Common myeloid progenitor, CD34-positive (primary cell): ENCODE measurements at regions not wholly inside any gene's neighbourhood (a gene's known extent, or its start where the extent isn't known, plus 50 kb on each side); places are given as distances from the start of the nearest gene placed in this dataset.

ENCODE experiments used
- CTCF ChIA-PET: fragments of 350-600 bp; sonication (Branson Sonifier 250); formaldehyde crosslinking; loops from one replicate; lab custom pipeline; 2021; ENCODE audit warnings: antibody characterized with exemption; lab: Charles Lee
- POLR2A ChIA-PET: fragments of 350-600 bp; sonication (Branson Sonifier 250); formaldehyde crosslinking; loops from one replicate; lab custom pipeline; 2021; ENCODE audit warnings: antibody characterized with exemption; lab: Charles Lee
- DNase-seq, 3 donors: peaks; one replicate each; pipeline versions ENCODE4 v3.0.0 to v3.0.0-alpha.2; 2013
- H3K27ac ChIP-seq, 2 experiments: 1 replicate in 1 of 2; 2 replicates in 1 of 2; pipeline ENCODE4 v1.7.0; 2013; ENCODE audit warnings: inconsistent platforms in 2 of 2, low read length in 2 of 2, mild to moderate bottlenecking in 2 of 2, low read depth in 1 of 2, moderate library complexity in 1 of 2; ENCODE audit not compliant: severe bottlenecking in 2 of 2, insufficient read depth in 1 of 2, poor library complexity in 1 of 2
- H3K27me3 ChIP-seq, 5 experiments: replicated peaks in 2 of 5; 1 replicate in 3 of 5; 2 replicates in 2 of 5; pipeline versions ENCODE4 v1.6.1 to v1.7.0; 2013; ENCODE audit warnings: low read length in 4 of 5, mild to moderate bottlenecking in 2 of 5, moderate library complexity in 2 of 5, inconsistent platforms in 1 of 5; ENCODE audit not compliant: insufficient read depth in 5 of 5, control insufficient read depth in 4 of 5
- H3K36me3 ChIP-seq, 4 experiments: 1 replicate in 2 of 4; 2 replicates in 2 of 4; pipeline versions ENCODE4 v1.6.1 to v1.7.0; 2013; ENCODE audit warnings: low read length in 3 of 4, control low read depth in 1 of 4, mild to moderate bottlenecking in 1 of 4; ENCODE audit not compliant: control insufficient read depth in 4 of 4, insufficient read depth in 4 of 4
- H3K4me1 ChIP-seq, 4 experiments: 1 replicate in 3 of 4; 2 replicates in 1 of 4; pipeline versions ENCODE4 v1.6.1 to v1.7.1; 2013; ENCODE audit warnings: low read length in 3 of 4, mild to moderate bottlenecking in 3 of 4, control low read depth in 1 of 4, inconsistent platforms in 1 of 4, moderate library complexity in 1 of 4; ENCODE audit not compliant: control insufficient read depth in 4 of 4, insufficient read depth in 4 of 4; ENCODE audit errors: control extremely low read depth in 1 of 4
- H3K4me3 ChIP-seq, 7 experiments: 1 replicate in 4 of 7; 2 replicates in 3 of 7; pipeline versions ENCODE4 v1.5.1 to v1.7.0; 2013; ENCODE audit warnings: mild to moderate bottlenecking in 7 of 7, low read length in 6 of 7, moderate library complexity in 6 of 7, inconsistent platforms in 2 of 7, low read depth in 2 of 7, control low read depth in 1 of 7; ENCODE audit not compliant: insufficient read depth in 4 of 7, control insufficient read depth in 1 of 7; ENCODE audit errors: extremely low read depth in 1 of 7
- H3K9me3 ChIP-seq, 5 experiments: 1 replicate in 4 of 5; 2 replicates in 1 of 5; pipeline versions ENCODE4 v1.6.1 to v1.7.1; 2013; ENCODE audit warnings: low read length in 4 of 5, mild to moderate bottlenecking in 2 of 5, inconsistent platforms in 1 of 5, low read depth in 1 of 5, moderate library complexity in 1 of 5; ENCODE audit not compliant: control insufficient read depth in 4 of 5, insufficient read depth in 2 of 5; ENCODE audit errors: control extremely low read depth in 1 of 5
- WGBS: methylation state at CpG from one replicate; pipeline ENCODE4 v1.1.5; 2013; ENCODE audit not compliant: insufficient coverage; 5-methylcytosine and 5-hydroxymethylcytosine counted together

DNA sequence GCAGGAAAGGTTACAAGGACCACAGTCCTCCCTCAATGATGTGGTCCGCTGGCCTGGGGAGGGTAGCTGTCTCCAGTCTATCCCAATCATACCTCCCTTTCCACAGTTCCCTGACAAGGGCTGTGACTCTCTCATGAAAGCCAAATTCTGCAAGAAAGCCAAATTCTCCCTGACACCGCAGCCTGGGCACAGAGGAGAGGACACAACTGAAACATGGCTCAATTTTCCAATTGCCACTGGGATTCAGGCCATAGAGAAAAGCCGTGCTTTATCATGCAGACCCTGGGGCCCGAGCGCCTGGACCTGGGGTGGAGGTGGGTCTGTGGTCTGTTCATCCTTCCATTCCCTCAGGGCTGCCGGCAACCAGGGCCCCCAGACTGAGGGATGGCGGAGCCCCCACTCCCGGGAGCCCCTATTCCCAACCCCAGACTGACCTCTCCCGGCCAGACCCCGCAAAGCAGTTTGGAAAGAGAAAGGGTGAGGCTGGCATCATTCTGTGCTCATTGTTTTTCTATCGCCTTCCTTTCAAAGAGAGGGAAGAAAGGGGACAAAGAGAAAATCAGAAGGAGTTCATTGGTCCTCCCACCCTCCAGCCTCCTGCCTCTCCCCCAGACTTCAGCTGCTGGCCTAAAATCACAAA is 239.5 kb downstream of the BUD13 start:
- Histone ChIP-seq H3K9me3 (peaks cover 0 to 13% (median 4%) of the 10 kb centered on the region in 5 experiments), H3K4me3 (no peak overlapping the region), H3K27me3 (peaks cover 2 to 83% (median 20%) of the 10 kb centered on the region in 5 experiments), H3K27ac (no peak overlapping the region), H3K36me3 (no peaks in the 10 kb centered on the region), H3K4me1 (peaks cover 0 to 2% (median 0%) of the 10 kb centered on the region in 4 experiments)
- 53% methylated on average over 3 of the region's 11 CpGs for WGBS
- POLR2A ChIA-PET: no interaction called here
- CTCF ChIA-PET: no interaction called here
- no peak for DNase-seq

- WGBS: 100% methylated on average over 3 of the region's 8 CpGs
- Histone ChIP-seq H3K27me3 (peaks cover 2 to 83% (median 20%) of the 10 kb centered on the region in 5 experiments), H3K4me1 (no peaks in the 10 kb centered on the region), H3K27ac (no peak overlapping the region), H3K9me3 (peaks cover 0 to 13% (median 4%) of the 10 kb centered on the region in 5 experiments), H3K36me3 (no peaks in the 10 kb centered on the region), H3K4me3 (no peak overlapping the region)
- ChIA-PET POLR2A (no interaction called here), CTCF (no interaction called here)
- DNase-seq: no peak
Observed at GRCh38 chr11:116532066-116532465, 240.7 kb downstream of the BUD13 start.

DNA sequence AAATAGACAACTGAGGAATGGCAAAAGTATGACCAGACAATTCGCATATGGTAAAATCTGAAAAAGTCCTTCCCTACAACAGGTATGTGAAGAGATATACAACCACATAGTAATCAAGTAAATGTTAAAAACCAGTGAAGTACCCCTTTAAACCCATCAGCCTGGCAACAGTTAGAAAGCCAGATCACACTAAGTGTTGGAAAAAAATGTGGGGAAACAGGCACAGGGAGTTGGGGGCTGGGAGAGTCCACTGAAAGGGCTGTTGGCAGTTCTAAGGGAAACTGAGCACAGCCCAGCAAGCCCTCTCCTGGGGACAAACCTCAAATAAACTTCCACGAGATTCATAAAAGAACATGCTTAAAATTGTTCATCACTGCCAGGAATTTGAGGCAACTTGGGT is 242.1 kb downstream of the BUD13 start:
- Histone ChIP-seq H3K27ac (no peak overlapping the region), H3K36me3 (no peaks in the 10 kb centered on the region), H3K27me3 (peaks cover 2 to 78% (median 18%) of the 10 kb centered on the region in 5 experiments), H3K4me1 (no peaks in the 10 kb centered on the region), H3K4me3 (no peak overlapping the region), H3K9me3 (peaks cover 0 to 13% (median 4%) of the 10 kb centered on the region in 5 experiments)
- CTCF ChIA-PET: no interaction called here
- WGBS: no CpG with 5 or more reads among the region's 2 CpGs
- POLR2A ChIA-PET: no interaction called here
- DNase-seq: no peak

DNA sequence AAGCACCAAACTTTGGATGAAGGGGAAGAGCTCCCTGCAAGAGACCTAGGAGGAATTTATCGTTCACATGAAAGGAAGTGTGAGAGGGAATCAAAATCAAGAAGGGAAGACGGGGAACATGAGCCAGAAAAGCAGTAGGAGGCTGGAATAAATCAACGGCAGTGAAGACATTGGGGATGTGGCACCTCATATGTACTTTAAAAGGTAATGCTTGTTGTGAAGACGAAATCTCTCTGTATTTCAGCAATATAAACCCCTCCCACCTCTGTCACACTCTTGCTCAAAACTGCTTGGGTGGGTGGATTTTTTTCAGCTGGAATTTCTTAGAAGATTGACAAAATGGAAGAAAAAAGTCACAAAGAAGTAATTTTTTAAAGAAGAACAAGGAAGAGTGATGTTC is 243.5 kb downstream of the BUD13 start:
- H3K36me3 ChIP-seq: no peaks in the 10 kb centered on the region
- H3K9me3 ChIP-seq: peaks cover 0 to 13% (median 4%) of the 10 kb centered on the region in 5 experiments
- ChIA-PET CTCF (no interaction called here), POLR2A (no interaction called here)
- H3K27ac ChIP-seq: no peak overlapping the region
- H3K4me1 ChIP-seq: no peaks in the 10 kb centered on the region
- H3K27me3 ChIP-seq: peaks cover 0 to 64% (median 12%) of the 10 kb centered on the region in 5 experiments
- DNase-seq: no peak
- no peak overlapping the region for H3K4me3 ChIP-seq
- 20% methylated on average over 2 of the region's 4 CpGs for WGBS

DNA sequence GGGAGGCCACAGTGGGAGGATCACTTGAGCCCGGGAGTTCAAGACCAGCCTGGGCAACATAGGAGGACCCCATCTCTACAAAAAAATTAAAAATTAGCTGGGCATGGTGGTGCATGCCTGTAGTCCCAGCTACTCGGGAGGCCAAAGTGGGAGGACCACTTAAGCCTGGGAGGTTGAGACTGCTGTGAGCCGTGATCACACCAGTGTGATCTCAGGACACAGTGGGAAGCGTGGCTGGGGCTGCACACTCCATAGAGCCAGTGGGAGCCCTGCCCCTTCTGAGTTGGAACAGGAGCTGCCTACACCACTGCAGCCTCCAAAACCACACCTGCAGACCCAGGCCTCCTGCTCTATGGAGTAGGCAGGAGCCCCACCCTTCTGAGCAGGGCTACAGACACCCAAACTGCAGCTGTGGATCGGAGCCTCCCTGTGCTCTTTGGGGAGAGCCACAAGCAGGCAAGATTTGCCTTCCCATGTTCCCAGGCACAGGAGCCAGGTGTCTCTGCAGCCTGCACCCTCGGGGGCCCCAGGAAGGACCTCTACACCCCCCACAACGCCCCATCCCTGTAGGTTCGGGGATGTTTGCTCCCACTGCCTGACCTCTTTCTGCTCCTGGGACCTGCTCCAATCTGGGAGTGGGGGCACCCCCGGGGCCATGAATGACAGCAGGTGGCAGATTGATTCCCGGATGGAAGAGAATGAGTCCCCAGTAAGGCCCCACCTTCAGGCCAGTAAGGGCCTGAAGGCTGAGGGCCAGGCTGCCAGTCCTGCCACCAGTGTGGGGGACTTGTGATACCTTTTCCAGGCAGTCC is 245.4 kb downstream of the BUD13 start:
- Histone ChIP-seq H3K36me3 (no peaks in the 10 kb centered on the region), H3K27me3 (peaks cover 3 to 45% (median 5%) of the 10 kb centered on the region in 5 experiments), H3K27ac (no peak overlapping the region), H3K4me3 (no peak overlapping the region), H3K4me1 (no peaks in the 10 kb centered on the region), H3K9me3 (peaks cover 0 to 13% (median 4%) of the 10 kb centered on the region in 5 experiments)
- ChIA-PET POLR2A (no interaction called here), CTCF (no interaction called here)
- no peak for DNase-seq
- 97% methylated on average over 5 of the region's 10 CpGs for WGBS

- Histone ChIP-seq H3K27ac (no peak overlapping the region), H3K4me3 (no peak overlapping the region), H3K27me3 (peaks cover 2 to 33% (median 6%) of the 10 kb centered on the region in 5 experiments), H3K36me3 (no peaks in the 10 kb centered on the region), H3K4me1 (no peaks in the 10 kb centered on the region), H3K9me3 (peaks cover 0 to 8% (median 0%) of the 10 kb centered on the region in 5 experiments)
- no peak for DNase-seq
- ChIA-PET POLR2A (no interaction called here), CTCF (no interaction called here)
- 64% methylated on average over 2 of the region's 4 CpGs for WGBS
Observed at GRCh38 chr11:116525961-116526495, 246.8 kb downstream of the BUD13 start.

DNA sequence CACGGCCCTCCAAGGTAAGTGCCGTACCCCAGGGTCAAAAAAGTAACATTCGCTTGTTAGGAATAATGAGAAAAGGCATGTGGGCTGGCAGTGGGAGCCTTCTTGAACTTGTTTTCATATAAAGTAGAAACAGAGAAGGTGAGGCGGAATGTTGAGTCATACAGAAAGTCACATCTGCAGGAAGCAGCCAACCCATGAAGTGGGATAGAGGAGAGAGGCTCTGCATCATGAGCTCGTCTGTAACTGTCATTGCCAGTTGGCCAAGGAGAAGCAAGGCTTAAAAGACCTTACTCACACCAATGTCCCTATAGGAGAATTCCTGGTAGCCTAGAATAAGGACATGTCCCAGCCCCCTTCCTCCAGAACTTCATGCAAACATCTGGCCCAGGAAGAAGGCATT is 253.3 kb downstream of the BUD13 start:
- Histone ChIP-seq H3K9me3 (no peaks in the 10 kb centered on the region), H3K4me1 (no peaks in the 10 kb centered on the region), H3K36me3 (no peaks in the 10 kb centered on the region), H3K27me3 (peaks cover 0 to 6% (median 4%) of the 10 kb centered on the region in 5 experiments), H3K27ac (no peak overlapping the region), H3K4me3 (no peak overlapping the region)
- DNase-seq: no peak
- WGBS: 97% methylated on average over 4 of the region's 5 CpGs
- ChIA-PET POLR2A (no interaction called here), CTCF (no interaction called here)
